GM18499 (cell line): ENCODE measurements at regions not wholly inside any gene's neighbourhood (a gene's known extent, or its start where the extent isn't known, plus 50 kb on each side); places are given as distances from the start of the nearest gene placed in this dataset.
"Not testable (repeated sequence)": the region's sequence is repeated elsewhere in the genome, so short reads cannot be mapped to it uniquely, and the experiment has no call there.

Experiments used
- ATAC-seq: cut with Tn5 transposase; IDR thresholded peaks from one replicate; pipeline ENCODE4 v1.9.1; 2021; ENCODE audit warnings: moderate number of reproducible peaks; ENCODE audit not compliant: insufficient read depth, unreplicated experiment

DNA sequence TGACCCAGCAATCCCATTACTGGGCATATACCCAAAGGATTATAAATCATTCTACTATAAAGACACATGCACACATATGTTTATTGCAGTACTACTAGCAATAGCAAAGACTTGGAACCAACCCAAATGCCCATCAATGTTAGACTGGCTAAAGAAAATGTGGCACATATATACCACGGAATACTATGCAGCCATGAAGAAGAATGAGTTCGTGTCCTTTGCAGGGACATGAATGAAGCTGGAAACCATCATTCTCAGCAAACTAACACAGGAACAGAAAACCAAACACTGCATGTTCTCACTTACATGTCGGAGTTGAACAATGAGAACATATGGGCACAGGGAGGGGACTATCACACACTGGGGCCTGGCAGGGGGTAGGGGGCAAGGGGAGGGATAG lies 183.0 kb downstream of the HACE1 start:
- ATAC-seq = not testable (repeated sequence)

DNA sequence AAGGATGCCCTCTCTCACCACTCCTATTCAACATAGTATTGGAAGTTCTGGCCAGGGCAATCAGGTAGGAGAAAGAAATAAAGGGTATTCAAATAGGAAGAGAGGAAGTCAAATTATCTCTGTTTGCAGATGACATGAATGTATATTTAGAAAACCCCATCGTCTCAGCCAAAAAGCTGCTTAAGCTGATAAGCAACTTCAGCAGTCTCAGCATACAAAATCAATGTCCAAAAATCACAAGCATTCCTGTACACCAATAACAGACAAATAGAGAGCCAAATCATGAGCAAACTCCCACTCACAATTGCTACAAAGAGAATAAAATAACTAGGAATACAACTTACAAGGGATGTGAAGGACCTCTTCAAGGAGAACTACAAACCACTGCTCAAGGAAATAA lies 184.6 kb downstream of the HACE1 start:
- not testable (repeated sequence) for ATAC-seq

DNA sequence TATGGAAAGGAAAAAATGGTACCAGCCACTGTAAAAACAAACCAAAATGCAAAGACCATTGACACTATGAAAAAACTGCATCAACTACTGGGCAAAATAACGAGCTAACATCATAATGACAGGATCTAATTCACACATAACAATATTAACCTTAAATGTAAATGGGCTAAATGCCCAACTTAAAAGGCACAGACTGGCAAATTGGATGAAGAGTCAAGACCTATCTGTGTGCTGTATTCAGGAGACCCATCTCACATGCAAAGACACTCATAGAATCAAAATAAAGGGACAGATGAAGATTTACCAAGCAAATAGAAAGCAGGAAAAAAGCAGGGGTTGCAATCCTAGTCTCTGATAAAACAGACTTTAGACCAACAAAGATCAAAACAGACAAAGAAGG lies 186.6 kb downstream of the HACE1 start:
- not testable (repeated sequence) for ATAC-seq

DNA sequence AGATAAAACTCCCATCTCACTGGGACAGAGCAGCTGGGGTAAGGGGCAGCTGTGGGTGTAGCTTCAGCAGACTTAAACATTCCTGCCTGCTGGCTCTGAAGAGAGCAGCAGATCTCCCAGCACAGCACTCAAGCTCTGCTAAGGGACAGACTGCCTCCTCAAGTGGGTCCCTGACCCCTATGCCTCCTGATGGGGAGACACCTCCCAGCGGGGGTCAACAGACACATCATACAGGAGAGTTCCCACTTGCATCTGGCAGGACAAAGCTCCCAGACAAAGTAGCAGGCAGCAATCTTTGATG lies 188.2 kb downstream of the HACE1 start:
- not testable (repeated sequence) for ATAC-seq

DNA sequence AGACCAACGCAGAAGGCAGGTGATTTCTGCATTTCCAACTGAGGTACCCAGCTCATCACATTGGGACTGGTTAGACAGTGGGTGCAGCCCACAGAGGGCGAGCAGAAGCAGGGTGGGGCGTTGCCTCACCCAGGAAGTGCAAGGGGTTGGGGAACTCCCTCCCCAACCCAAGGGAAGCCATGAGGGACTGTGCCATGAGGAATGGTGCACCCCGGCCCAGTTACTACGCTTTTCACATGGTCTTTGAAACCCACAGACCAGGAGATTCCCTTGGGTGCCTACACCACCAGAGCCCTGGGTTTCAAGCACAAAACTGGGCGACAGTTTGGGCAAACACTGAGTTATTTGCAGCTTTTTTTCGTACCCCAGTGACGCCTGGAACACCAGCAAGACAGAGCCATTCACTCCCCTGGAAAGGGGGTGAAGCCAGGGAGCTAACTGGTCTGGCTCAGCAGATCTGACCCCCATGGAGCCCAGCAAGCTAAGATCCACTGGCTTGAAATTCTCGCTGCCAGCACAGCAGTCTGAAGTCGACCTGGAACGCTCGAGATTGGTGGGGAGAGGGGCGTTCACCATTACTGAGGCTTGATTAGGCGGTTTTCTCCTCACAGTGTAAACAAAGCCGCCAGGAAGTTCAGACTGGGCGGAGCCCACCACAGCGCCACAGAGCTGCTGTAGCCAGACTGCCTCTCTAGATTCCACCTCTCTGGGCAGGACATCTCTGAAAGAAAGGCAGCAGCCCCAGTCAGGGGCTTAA lies 188.7 kb downstream of the HACE1 start:
- not testable (repeated sequence) for ATAC-seq

DNA sequence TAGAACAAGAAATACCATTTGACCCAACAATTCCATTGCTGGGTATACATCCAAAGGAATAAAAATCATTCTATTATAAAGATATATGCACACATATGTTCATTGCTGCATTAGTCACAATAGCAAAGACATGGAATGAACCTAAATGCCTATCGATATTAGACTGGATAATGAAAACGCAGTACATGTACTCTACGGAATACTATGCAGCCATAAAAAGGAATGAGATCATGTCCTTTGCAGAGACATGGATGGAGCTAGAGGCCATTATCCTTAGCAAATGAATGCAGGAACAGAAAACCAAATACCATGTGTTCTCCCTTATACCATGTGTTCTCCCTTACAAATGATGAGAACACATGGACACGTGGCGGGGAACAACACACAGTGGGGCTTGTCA lies 190.2 kb downstream of the HACE1 start:
- ATAC-seq = no peak

DNA sequence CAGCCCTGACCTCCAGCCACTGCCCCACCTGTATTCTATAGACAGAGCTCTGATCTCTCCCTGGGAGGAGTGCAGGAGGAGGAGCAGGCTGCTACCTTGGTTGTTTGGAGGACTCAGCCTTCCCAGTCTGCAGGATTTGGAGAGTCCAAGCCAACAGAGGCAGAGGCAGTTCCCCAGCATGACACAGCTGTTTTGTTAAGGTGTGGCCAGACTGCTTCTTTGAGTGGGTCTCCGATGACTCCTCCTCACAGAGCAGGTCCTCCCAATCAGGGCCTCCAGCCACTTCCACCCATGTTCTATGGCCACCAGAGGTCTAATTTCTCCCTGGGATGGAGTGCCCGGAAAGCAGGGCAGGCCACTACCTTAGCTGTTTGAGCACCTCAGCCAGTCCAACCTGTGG lies 203.5 kb downstream of the HACE1 start:
- no peak for ATAC-seq

DNA sequence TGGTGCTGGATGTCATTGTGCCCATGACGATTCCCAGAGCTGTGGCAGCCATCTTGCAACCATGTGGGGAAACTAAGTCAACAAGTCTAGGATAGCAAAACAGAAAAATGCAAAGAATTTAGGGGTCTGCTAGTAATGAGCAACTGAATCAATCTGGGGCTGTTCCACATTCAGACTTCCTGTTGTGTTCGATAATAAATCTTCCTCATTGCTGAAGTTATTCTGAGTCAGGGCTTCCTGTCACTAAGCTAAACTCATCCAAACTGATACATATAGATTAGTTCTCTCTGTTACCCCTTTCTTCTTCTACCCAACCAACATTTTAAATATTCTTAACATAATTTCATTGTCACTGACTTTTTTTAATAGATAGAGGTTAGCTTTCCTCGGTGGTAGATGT lies 205.9 kb downstream of the HACE1 start:
- no peak for ATAC-seq

DNA sequence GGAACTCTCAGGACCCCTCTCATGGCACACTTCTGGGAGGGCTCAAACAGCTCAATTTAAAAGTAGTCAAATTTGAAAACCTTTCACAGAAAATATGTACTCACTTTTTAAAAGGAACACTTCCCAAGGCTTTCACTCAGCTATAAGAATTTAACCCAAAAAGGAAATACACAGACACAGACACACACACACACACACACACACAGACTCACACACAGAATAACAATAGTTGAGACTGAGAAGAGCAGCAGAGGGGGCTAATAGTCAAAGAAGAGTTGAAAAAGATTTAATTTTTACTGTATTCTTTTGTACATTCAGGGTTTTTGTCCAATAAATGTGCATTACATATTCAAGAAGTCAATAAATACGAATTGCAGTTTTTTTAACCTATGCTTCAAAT lies 211.4 kb downstream of the HACE1 start:
- ATAC-seq = no peak

DNA sequence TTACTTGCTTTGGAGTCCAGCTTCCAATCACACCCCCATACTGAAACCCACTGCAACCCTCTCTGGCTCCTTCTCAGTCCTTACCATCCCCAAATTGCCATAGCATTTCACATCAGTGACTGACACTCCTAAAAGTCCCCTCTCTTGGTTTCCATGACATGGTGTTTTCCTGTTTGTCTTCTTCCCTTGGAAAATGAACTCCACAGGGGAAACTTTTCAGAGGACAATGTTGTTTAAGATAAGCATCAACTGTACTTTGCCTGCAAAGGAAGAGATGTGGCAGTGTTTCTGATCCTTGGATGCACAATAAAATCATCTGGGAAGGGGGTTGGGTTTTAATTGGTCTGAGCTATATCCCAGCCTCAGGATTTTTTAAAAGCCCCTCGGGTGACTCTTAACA lies 214.9 kb downstream of the HACE1 start:
- ATAC-seq = no peak

DNA sequence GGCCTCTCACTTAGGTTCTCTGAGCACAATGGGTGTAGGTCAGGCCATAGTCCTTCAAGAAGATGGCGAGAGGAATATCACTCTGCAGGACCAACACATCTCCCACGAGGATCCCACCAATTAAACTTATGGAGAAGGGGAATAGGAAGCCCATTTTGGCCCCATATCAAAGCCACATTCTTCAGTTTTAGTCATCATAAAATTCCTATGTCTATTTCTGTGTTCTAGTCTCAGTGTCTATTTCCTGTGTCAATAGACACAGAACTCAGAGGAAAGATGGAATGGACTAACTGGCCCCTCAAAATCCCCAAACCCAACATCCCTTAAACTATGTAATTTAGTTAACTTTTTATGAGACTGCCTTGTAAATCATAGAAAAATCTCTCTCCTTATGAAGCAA lies 216.8 kb downstream of the HACE1 start:
- no peak for ATAC-seq

DNA sequence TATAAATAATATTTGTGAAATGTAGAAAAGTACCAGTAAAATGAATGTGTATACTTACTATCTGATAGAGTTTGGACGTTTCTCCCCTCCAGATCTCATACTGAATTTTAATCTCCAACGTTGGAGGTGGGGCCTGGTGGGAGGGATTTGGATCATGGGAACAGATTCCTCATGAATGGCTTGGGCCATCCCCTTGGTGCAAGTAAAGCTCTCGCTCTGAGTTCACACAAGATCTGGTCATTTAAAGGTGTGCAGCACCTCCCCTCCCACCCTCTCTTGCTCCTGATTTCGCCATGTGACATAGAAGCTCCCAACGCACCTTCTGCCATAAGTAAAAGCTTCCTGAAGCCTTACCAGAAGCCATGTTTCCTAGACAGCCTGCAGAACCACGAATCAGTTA lies 219.0 kb downstream of the HACE1 start:
- no peak for ATAC-seq

DNA sequence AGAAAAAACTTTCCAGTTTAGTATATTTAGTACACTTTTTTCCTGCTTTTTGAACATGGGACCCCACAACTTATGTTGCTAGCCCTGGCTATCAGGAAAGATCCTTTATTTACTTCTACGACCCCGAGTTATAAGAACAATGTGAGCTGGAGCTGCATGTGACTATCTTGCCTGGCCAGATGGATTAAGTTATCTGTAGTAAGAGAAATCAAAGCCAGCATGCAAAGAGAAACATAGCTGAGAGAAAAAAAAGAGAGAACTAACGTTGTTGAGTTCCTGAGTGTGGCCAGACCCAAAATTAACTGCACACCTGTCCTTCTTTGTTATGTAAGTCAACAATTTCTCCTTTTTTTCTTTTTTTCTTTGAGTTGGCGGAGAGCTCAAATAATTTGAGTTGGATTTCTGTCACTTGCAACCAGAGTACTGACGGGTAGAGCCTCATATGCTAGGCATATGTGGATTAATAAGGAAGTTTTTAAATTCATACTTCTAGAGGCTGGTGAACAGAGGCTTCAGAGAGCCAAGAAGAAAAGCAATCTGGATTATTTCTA lies 219.5 kb downstream of the HACE1 start:
- no peak for ATAC-seq

DNA sequence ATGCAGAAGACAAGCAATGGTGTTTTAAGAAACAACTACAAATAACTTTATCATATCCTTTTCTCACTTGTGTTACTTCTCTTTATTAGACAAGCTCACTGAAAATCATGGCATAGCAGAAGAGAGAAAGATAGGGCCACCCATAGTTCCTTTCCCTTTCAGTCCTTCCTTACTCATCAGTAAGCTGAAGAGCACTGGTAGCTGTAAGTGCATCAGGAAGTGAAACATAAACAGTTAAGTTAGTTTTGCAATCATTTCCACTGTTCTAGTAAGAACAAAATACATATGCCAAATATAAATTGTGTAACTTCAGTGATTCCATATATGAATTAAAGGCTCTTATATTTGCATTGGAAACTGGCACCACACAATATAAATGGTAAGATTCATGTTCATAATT lies 220.1 kb downstream of the HACE1 start:
- ATAC-seq = peak; percentile 97

DNA sequence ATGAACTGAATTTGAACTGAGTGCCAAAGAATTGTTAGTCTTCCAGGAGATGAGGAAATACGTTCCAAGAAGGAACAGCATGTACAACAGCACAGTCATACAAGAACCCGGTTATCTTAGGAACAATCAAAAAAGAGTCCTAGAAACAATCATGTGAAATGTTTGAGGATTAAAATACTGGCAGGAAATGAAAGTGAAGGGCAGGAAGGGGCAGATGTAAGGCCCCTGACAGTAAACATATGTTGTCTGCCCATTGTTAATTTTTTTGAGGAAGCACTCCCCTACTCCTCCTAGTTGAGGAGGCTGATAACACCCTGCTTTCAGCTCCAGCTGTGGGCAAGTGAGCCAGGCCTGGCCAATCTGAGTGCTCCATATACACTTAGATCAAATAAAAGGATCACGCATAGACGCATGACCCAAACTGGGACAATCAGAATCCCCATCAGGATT lies 220.9 kb downstream of the HACE1 start:
- ATAC-seq = no peak

DNA sequence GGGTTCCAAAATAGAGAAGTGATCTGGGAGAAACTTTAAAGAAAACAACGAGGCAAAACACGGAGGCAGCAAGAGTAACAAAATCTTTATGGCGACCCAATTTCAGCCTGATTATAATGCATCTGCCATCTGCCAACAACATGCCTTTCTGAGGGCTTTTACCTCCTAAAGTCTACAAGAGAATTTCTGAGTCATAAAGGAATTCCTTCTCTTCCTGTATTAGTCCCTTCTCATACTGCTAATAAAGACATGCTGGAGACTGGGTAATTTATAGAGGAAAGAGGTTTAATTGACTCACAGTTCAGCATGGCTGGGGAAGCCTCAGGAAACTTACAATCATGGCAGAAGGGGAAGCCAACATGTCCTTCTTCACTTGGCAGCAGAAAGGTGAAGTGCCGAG lies 226.6 kb downstream of the HACE1 start:
- no peak for ATAC-seq

DNA sequence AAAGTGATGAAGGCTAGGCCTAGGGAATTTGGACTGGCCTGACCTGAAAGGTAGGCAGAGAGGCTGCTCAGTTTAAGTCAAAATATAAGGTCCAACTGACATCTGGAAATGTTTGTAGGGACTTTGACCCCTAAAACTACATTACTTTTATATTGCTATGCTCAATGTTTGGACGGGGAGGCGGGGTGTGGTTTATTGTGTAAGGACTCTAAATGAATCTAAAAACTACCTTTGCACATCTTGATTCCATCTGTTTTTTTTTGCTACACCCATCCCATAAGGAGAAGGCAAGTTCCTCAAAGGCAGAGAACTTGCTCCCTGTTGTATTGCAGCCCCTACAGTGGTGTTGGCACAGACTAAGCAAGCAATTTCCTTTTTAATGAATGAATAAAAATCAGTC lies 227.1 kb downstream of the HACE1 start:
- ATAC-seq = no peak

DNA sequence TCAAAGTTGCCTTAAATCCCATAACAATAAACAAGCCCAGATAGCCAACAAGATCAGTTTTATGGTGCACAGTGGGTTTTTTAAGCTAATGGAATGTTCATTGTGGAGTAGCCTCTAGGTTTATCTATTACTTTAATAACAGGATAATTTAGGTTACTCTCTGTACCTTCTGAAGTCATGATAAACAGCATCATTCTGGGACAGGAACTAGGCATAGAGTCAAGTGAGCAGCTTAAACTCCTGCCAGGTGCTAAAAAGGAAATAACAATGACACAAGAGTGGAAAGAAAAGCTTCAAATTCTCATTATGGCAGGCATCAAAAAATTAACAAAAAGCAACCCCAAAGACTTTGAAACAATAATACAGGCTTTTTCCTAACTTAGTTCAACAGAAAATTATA lies 228.8 kb downstream of the HACE1 start:
- no peak for ATAC-seq

DNA sequence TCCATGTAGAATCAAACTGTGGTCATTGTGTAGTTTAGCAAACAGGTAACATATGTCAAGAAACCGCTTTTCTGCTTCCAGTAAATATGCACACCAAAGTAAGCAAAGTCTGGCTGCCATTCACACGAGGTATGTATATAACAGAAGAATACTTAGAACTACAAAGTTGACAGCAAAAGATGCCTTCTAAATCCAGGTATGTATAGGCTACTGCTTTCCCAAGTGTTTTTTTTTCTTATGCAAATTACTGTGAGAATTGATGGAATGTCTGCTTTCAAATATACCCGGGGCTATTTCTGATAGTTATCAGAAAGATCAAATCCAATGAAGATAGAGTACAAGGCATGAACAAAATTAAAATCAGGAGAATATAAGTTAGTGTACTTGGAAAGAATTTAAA lies 229.2 kb downstream of the HACE1 start:
- no peak for ATAC-seq

DNA sequence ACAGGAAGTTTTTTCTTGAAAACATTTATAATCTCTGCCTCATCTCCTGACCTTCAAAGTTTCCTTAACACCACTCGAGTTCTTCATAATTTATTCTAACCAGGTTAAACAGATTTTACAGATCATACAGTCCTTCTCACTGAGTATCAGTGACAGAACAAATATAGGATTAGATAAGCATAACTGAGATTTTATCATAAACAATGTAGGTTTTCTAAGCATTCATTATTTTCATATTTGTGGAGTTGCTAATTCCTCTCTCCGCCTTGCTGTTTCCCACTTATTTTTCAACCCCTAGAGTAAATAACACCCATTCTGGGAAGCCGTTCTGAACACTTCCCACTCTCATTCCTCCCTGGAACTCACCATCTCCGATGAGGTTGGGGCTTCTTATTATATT lies 229.9 kb downstream of the HACE1 start:
- ATAC-seq = no peak

DNA sequence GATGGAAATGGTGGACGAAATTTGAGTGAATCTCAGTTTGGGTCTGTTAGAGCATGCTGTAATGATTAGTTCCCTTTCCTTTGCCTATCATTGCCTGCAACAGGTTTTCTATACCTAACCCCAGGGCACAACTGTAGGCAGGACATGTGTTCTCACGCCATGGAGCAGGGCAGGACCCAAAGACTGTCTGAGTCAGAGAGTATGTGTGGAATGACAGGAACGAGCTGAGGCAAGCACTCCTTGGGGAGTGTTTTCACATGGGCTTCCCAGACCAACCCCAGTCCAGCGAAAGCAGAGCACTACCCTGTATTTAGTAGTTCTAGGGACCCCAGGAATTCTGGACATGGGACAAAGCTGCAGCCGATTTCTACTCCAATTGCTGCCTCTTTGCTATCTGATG lies 234.2 kb downstream of the HACE1 start:
- no peak for ATAC-seq

DNA sequence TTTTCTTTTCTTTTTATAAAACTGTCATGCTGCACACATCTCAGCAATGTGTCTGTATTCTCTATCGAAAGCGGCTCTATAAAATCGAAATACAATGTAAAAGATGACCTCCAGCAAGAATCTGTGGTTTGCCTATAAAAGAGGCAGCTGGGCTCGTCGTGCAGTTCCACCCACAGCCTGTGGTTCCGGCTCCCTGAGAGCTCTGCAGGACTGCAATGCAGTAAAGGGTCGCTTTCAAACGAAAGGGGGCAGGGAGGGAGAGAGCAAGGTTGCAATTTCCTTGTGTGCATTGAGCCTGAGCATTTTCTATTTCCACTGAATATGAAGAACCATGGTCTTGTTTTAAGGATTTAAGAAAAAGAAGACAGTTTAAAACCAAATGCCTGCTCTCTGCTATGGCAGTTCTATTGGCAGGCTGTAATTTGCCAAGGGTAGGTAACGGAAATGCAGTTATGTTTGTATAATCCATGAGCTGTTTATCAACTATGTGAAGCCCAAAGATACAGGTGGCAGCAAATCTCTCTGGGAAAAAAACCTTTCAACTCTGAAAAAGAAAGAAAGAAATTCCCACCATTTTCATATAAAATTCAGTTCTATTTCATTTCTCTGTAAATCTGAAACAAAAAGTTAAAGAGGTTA lies 236.5 kb downstream of the HACE1 start:
- no peak for ATAC-seq
